RWPE2 (cell line): ENCODE measurements at regions not wholly inside any gene's neighbourhood (a gene's known extent, or its start where the extent isn't known, plus 50 kb on each side); places are given as distances from the start of the nearest gene placed in this dataset.

Source experiments
- ATAC-seq: fragments of 200-7000 bp; cut with Tn5 transposase; 3 replicates; pipeline ENCODE4 v1.9.1; 2021; ENCODE audit warnings: low read depth
- DNase-seq: peaks from one replicate; pipeline ENCODE4 v3.0.0-alpha.2; 2020; ENCODE audit warnings: low spot score
- H3K27ac ChIP-seq: fragments of 450-650 bp; 2 replicates; pipeline ENCODE4 v1.5.1; 2017; ENCODE audit warnings: mild to moderate bottlenecking; ENCODE audit not compliant: poor library complexity, severe bottlenecking
- H3K27me3 ChIP-seq: fragments of 250-450 bp; sonication (Bioruptor Pico); 2 replicates; pipeline ENCODE4 v1.5.1; 2021; ENCODE audit warnings: mild to moderate bottlenecking, moderate library complexity; ENCODE audit not compliant: insufficient read depth, poor library complexity, severe bottlenecking
- H3K36me3 ChIP-seq: fragments of 250-450 bp; sonication (Bioruptor Pico); 2 replicates; pipeline ENCODE4 v1.5.1; 2020; ENCODE audit warnings: low read depth, mild to moderate bottlenecking, moderate library complexity
- H3K4me1 ChIP-seq: fragments of 250-450 bp; sonication (Bioruptor Pico); 2 replicates; pipeline ENCODE4 v1.5.1; 2021; ENCODE audit warnings: mild to moderate bottlenecking, moderate library complexity; ENCODE audit not compliant: insufficient read depth, poor library complexity, severe bottlenecking
- H3K4me3 ChIP-seq: fragments of 250-450 bp; sonication (Bioruptor Pico); 2 replicates; pipeline ENCODE4 v1.5.1; 2021; ENCODE audit warnings: mild to moderate bottlenecking, moderate library complexity; ENCODE audit not compliant: severe bottlenecking
- H3K9me3 ChIP-seq: fragments of 250-450 bp; sonication (Bioruptor Pico); 2 replicates; pipeline ENCODE4 v1.5.1; 2021; ENCODE audit warnings: mild to moderate bottlenecking, moderate library complexity; ENCODE audit not compliant: severe bottlenecking
- CTCF ChIP-seq: fragments of 450-650 bp; IDR thresholded peaks from one replicate; pipeline ENCODE4 v1.5.1; 2017; ENCODE audit warnings: mild to moderate bottlenecking, moderate library complexity; ENCODE audit not compliant: poor library complexity, severe bottlenecking

- no peak for ATAC-seq
- no peaks in the 10 kb centered on the region for H3K4me1 ChIP-seq
- no peak for DNase-seq
- TF ChIP-seq CTCF: no peak
- no peak overlapping the region for H3K4me3 ChIP-seq
- no peak overlapping the region for H3K27ac ChIP-seq
- no peaks in the 10 kb centered on the region for H3K9me3 ChIP-seq
- no peaks in the 10 kb centered on the region for H3K36me3 ChIP-seq
- H3K27me3 ChIP-seq: no peaks in the 10 kb centered on the region
Observed at GRCh38 chr19:30783936-30784335, 411.8 kb downstream of the ZNF536 start.

- ATAC-seq: no peak
Observed at GRCh38 chr19:30783212-30783611, 411.0 kb downstream of the ZNF536 start.

DNA sequence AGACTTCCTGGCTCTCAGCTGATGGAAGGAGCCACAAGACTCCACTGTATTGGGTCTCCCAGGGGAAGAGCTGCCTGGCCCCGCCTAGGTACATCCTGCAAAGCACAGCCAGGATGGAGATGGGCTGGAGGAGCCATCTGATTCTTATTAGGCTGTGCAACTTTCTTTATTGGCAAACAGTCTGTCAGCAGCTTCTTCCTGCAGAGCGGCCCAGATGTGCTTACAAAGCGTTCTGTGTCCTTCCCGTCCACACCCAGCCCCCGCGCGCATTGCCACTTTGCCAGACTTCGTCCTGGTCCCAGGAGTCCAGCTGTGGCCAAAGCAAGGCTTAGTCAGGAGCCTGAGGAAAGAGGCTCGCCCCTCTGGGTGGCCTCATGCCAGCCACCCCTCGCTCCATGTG lies 409.3 kb downstream of the ZNF536 start:
- H3K36me3 ChIP-seq: no peaks in the 10 kb centered on the region
- TF ChIP-seq CTCF: no peak
- H3K27me3 ChIP-seq: no peaks in the 10 kb centered on the region
- H3K4me3 ChIP-seq: no peak overlapping the region
- no peak for DNase-seq
- H3K9me3 ChIP-seq: no peaks in the 10 kb centered on the region
- H3K27ac ChIP-seq: no peak overlapping the region
- ATAC-seq: no peak
- H3K4me1 ChIP-seq: no peaks in the 10 kb centered on the region

More at GRCh38 chr19:30783212-30783611, 411.0 kb downstream of the ZNF536 start:
- H3K27me3 ChIP-seq: no peaks in the 10 kb centered on the region
- DNase-seq: no peak
- no peaks in the 10 kb centered on the region for H3K4me1 ChIP-seq
- H3K27ac ChIP-seq: no peak overlapping the region
- H3K36me3 ChIP-seq: no peaks in the 10 kb centered on the region
- H3K4me3 ChIP-seq: no peak overlapping the region
- H3K9me3 ChIP-seq: no peaks in the 10 kb centered on the region
- no peak for TF ChIP-seq CTCF

GRCh38 chr19:30781047-30781446 lies 408.9 kb downstream of the ZNF536 start:
- no peak for ATAC-seq
- H3K27me3 ChIP-seq: no peaks in the 10 kb centered on the region
- no peak for TF ChIP-seq CTCF

DNA sequence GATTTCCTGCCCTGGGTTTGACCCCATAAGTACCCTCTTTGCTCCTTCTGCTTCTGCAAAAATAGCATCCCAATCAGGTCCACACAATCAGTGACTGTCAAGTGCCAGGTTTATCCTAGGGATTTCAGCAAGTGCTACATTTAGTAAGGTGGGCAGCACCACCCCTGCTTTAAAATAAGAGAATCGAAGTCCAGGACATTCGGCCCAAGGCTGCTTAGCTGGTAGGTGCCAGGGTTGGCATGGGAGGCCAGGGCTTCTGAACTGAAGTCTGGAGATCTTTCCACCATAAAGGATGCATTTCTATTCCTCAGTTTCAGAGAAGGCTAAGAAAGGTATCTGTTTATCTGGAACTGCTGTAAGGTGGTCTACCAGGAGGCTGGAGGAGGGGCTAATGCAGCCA lies 408.3 kb downstream of the ZNF536 start:
- ATAC-seq (no peak), DNase-seq (no peak)
- TF ChIP-seq CTCF: no peak
- Histone ChIP-seq H3K36me3 (no peaks in the 10 kb centered on the region), H3K27ac (no peak overlapping the region), H3K4me1 (no peaks in the 10 kb centered on the region), H3K9me3 (no peaks in the 10 kb centered on the region), H3K4me3 (no peak overlapping the region), H3K27me3 (no peaks in the 10 kb centered on the region)

More at GRCh38 chr19:30781047-30781446, 408.9 kb downstream of the ZNF536 start:
- Histone ChIP-seq H3K36me3 (no peaks in the 10 kb centered on the region), H3K27ac (no peak overlapping the region), H3K4me3 (no peak overlapping the region), H3K9me3 (no peaks in the 10 kb centered on the region), H3K4me1 (no peaks in the 10 kb centered on the region)
- DNase-seq: no peak
